NK-92 treated with Interleukin-12 subunit alpha and Interleukin-12 subunit beta, amount 100 ng/mL, for 24 hours (cell line): ENCODE measurements at regions not wholly inside any gene's neighbourhood (a gene's known extent, or its start where the extent isn't known, plus 50 kb on each side); places are given as distances from the start of the nearest gene placed in this dataset.

Experiments
- DNase-seq: peaks from one replicate; lab custom pipeline; 2025; lab: John Stamatoyannopoulos, UW

DNA sequence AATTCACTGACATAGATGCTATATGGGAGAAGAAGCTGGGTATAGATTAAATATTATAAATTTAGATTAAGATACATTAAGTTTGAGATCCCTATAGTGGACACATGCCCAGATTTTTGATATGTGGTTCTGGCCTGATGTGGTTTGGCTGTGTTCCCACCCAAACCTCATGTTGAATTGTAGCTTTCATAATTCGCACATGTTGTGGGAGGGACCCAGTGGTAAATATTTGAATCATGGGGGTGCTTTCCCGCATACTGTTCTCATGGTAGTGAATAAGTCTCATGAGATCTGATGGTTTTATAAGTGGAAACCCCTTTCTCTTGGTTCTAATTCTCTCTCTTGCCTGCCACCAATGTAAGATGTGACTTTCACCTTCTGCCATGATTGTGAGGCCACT, 189.4 kb upstream of the CD96 start:
- no peak for DNase-seq

DNA sequence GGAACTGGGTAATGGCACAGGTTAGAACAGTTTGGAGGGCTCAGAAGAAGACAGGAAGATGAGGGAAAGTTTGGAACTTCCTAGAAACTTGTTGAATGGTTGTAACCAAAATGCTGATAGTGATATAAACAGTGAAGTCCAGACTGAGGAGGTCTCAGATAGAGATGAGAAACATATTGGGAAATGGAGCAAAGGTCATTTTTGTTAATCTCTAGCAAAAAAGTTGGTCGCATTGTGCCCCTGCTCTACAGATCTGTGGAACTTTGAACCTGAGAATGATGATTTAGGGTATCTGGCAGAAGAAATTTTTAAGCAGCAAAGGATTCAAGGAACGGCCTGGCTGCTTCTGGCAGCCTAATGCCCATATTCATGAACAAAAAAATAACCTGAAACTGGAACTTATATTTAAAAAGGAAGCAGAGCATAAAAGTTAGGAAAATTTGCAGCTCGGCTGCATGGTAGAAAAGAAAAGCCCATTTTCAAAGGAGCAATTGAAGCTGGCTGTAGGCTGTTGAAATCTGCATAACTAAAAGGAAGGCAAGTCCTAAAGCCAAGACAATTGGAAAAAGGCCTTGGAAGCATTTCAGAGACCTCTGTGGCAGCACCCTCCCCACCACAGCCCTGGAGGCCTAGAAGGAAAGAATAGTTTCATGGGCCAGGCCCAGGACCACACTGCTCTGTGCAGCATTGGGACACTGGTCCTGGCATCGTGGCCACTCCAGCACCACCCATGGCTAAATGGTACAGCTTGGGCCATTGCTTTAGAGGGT, 182.6 kb upstream of the CD96 start:
- no peak for DNase-seq

DNA sequence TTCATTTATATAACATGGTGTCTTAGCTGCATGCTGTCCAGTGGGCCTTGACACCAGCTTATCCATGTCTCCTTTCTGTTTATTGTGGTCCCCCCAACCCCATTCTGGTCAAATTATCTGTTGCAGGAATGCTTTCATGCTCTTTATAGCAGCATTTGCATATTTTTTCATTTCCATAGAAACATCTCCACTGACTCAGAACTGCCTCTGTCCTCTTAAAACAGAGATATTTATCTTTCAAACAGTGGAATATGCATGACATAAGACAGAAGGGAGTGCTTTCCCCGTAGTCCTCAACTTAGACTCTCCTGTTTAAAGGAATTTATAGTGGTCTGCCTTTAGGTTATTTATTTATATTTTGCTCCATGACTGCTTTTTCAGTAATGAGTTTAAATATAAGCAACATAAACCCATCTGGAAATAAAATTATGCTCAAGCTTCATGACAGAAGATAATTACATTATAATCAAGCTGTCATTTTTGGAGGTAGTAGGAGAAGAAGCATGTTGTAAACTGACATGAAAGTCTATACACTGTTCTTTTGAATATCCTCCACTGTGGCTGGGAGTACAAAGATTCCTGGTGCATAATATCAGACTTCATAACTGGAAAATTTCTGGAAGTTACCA, 179.5 kb upstream of the CD96 start:
- DNase-seq = no peak

DNA sequence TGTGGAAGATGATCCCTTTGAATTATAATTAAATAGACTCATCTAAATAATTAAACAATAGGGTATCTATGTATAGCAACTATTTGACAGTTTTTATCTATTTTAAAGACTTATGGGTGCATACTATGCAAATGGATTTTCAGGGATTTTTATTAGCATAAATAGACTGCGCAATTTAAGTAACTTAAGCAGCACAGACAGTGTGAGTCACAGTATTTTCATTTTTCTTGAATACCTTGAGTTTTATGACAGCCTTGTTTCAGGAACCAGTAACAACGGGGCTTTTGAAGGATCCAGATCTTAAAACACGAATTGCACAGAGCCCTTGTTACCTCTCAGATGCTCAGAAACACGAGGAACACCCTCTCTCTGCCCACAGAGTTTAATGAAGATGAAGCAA, 175.5 kb upstream of the CD96 start:
- DNase-seq = no peak

DNA sequence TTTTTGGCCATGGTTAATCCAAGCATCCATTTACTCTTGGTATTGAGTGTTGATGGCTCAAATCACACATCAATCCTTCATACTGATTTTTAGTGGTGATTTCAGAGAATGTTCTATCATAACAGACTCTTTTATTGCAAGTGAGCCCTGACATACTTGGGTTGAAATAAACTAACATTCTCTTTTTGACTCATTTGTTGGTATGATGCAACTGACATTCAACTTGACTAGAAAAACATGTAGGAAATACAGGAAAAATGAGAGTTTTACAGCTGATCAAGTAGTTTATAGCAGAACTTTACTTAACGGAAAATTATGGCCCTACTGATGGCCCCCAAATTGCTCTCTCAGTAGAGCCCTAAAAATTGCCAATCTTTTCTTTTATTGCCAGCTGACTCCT, 173.9 kb upstream of the CD96 start:
- no peak for DNase-seq

DNA sequence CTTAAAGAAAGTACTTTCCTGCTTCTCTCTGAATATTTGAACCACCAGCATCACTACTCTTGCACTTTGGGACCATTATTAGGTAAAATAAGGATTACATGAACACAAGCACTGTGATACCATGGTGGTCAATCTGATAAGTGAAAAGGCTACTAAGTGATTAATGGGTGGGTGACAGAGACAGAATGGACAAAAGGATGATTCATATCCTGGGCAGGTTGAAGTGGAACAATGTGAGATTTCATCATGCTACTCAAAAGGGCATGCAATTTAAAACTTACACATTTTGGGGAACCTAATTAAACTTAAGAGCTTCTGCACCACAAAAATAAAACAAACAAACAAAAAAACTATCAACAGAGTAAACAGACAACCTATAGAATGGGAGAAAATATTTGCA, 172.0 kb upstream of the CD96 start:
- DNase-seq = no peak

DNA sequence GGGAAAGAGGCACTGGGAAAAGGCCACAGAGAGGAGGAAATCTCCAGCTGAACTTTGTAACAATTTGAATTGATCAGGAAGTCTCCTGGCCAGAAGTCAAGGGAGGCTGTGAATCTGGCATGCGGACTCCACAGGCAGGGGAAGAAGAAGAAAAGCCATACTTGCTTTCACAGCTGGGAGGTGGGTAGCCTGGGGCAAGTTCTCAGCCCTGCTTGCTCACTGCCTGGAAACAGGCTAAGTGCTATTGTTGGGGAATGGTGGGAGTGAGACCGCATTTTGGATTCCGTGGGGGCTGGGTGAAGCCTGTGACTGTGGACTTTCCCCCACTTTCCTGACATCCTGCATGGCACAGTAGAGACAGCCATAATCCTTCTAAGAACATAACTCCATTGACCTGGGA, 168.8 kb upstream of the CD96 start:
- no peak for DNase-seq

DNA sequence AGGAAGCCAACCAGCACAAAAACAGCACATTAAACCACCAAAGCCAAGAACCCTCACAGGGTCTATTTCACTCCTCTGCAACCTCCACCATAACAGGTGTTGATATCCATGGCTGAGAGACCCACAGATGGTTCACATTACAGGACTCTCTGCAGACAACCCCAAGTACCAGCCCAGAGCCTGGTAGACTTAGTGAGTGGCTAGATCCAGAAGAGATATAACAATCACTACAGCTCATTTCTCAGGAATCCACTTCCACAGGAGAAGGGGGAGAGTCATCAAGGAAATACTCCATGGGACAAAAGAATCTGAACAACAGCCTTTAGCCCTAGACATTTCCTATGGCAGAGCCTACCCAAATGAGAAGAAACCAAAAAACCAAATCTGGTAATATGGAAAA, 168.1 kb upstream of the CD96 start:
- no peak for DNase-seq

DNA sequence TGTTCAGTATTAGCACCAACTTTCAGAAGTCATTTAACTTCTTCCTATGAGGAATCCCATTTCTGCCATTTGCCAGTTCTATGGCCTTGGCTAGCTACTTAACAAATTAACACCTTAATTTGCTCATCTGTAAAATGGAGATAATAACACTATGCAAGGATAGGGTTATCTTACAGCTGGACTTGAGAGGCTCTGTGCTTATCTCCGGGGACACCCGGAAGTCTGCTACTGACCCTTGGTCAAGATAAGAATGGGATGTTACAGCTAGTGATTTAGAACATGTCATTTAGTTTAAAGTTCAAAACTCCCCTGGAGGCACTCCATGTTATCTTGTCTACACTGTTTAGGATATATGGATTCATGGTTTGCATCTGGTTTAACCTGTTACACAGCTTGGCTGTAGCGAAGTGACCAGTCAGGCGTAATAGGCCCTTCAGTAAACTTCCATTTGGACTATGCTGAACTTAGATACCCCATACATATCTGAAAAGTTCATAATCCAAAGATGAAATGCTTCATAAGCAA, 156.0 kb upstream of the CD96 start:
- DNase-seq = no peak

DNA sequence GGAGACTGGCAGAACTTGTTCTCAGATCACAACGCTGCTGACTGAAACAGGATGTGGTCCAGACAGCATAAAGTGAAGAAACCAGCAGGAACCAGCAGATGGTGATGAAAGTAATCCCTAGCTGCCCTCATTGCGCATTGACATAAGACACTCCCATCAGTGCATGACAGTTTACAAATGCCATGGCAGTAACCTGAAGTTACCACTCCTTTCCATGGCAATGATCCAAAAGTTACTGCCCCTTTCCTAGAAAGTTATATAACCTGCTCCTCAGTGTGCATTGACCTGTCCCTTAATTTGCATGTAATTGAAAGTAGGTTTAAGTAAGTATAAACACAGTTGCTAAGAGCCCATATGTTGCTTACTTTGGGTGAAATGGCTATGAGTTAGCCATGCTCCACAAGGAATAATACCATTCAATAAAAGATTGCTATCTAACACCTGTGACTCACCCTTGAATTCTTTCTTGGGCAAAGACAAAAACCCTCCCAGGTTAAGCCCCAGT, 149.1 kb upstream of the CD96 start:
- peak; percentile 33 for DNase-seq

DNA sequence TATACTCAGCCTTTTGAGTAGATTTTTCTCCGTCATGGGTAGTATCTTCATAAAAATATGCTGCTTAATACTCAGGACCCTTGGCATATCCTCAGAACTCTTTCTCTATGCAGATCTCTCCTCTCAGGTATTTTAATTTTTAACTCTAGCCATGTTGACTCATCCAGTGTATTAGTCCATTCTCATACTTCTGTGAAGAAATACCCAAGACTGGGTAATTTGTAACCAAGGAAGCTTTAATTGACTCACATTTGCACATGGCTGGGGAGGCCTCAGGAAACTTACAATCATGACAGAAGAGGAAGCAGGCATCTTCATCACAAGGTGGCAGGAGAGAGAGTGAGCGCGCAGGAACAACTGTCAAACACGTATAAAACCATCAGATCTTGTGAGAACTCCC, 129.3 kb upstream of the CD96 start:
- no peak for DNase-seq

DNA sequence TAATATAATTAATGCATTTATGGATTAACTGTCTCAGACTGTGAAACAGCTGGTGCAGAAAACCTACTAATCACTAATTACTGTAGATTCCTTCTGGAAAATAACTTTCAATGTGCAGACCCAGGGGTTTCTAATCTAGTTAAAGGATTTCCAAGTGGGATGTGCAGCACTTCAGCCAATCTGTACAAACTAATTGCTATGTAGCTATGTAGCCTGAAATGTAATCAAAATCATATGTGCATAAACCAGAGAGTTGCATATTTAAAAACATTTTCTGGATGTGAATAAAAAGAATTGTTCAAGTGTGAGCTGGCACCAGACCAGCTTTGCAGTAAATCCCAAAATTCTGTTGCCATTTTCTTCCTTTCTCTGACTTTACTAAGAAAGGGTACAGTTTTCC, 127.5 kb upstream of the CD96 start:
- DNase-seq = no peak

DNA sequence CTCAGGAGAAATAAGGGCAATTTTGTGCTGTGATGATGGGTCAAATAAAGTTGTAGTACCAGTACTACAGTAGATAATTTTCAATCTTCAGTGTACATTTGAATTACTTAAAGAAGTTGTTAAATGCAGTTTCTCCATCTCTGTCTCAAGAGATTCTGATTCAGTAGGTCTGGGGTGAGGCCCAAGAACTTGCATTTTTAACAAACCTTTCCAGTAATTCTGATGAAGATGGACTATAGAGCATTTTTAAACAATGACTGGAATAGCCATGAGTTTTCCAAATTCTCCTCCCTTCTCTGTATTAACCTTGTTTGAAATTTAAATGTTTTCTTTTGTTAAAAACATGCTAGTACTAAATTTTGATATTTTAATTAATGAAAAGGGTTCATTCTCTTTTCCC, 127.0 kb upstream of the CD96 start:
- no peak for DNase-seq

DNA sequence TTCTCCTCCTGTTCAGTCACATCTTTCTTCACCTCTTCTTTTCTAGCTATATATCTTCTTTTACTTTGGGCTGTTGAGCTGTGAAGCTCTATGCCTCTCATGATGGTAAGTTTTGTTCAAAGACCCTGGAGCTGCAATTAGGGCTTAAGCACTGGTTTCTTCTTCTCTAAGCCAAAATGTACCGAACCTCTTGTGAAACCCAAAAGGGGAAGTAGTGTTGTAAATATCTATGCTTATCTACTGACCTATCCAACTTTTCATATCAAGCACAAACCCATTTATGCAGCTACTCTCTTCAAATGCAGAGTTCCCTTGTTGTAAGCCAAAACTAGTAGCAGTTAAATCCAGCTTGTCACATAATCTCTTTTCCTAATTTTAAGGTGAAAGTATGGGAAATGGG, 123.6 kb upstream of the CD96 start:
- no peak for DNase-seq

DNA sequence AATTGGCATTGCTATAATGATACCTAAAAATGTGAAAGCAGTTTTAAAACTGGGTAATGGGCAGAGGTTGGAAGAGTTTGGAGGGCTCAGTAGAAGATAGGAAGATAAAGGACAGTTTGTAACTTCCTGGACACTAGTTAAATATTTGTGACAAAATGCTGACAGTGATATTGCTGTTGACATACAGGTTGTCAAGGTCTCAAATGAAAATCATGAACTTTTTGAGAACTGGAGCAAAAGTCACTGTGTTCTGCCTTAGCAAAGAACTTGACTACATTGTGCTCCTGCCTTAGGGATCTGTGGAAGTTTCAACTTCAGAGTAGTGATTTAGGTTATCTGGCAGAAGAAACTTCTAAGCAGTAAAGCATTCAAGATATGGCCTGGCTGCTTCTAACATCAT, 113.7 kb upstream of the CD96 start:
- no peak for DNase-seq

DNA sequence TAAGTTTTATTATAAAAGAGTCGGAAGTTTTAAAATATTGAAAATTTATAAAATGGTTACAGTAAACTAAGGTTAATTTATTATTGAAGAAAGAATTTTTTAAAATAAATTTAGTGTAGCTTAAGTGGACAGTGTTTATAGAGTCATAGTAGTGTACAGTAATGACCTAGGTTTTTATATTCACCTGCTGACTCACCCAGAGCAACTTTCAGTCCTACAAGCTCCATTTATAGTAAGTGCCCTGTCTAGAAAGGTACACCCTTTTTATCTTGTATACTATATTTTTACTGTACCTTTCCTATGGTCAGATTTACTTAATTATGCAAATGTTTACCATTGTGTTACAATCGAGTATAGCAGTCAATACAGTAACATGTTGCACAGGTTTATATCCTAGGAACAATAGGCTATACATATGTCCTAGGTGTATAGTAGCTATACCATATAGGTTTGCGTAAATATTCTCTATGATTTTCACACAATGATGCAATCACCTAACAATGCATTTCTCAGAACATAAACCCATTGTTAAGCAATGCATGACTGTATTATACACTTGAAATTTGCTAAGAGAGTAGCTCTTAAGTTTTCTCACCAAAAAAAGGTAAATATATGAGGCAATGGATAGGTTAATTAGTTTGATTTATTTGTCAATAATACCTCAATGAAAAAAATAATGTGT, 106.9 kb upstream of the CD96 start:
- DNase-seq = no peak

DNA sequence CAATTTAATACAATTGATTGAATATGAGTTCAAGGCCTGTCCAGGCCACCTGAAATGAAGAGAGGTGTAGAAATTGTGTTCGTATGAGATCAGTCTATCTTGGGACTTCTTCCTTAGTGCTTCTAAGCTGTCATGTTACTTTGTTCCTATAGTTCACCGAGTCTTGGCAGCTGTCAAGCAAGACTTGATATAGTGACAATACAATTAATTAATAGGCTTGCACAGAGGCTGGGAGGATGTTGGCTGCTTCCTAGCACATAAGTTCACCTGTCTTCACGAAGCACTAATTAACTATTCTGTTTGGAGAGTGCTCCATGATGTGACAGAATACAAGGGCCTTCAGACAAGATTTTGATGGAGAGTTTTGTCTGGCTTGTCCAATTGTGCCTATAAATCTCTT, 103.7 kb upstream of the CD96 start:
- no peak for DNase-seq

DNA sequence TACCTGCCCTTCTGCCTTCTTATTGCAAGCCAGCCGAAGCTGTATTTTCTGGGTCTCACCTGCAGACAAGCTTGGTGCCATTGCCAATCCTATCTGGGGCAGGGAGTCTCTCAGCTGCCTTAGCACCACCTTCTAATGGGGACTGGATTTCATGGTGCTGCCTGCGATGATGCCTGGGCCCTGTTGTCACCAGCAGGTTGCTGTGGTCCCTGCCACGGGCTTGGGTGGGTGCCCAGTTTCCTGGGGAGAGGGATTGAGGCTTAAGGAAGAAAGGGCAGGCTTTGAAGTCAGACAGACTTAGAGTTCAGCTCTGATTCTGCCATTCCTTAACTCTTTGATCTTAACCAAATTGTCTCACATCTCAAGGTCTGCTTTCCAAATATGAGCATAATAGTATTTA, 87.4 kb upstream of the CD96 start:
- no peak for DNase-seq

DNA sequence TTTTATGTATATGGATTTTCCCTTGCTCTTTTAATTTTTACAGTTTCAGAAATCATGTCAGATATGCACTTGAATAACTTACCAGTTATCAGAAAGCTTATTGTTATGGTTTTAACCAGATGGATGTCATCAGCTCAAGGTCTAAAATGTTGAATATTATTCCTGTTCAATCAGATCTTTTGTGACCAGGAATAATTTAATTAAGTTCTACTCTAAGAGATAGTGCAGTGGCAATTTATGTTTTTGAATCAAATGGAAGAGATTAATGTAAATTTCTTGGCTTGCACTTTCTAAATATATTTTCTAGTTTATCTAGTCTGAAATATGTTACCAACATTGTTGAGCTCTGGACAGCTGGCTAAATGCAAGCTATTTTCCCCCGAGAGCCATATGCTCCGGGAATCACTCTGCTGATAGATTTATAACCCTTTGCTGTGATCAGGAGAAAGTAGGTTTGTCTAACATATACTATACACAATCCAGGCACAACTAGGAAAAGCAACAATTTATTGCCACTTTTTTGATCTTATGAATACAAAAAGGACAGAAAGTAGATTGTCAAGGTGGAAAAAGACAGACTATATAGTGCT, 76.8 kb upstream of the CD96 start:
- DNase-seq = no peak

DNA sequence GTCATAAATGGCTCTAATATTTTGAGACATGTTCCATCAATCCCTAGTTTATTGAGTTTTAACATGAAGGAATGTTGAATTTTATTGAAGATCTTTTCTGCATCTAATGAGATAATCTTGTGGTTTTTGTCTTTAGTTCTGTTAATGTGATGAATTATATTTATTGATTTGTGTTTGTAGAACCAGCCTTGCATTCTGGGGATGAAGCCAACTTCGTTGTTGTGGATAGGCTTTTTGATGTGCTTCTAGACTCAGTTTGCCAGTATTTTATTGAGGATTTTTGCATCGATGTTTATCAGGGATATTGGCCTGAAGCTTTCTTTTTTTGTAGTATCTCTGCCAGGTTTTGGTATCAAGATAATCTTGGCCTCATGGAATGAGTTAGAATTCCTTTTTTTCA, 72.0 kb upstream of the CD96 start:
- no peak for DNase-seq

DNA sequence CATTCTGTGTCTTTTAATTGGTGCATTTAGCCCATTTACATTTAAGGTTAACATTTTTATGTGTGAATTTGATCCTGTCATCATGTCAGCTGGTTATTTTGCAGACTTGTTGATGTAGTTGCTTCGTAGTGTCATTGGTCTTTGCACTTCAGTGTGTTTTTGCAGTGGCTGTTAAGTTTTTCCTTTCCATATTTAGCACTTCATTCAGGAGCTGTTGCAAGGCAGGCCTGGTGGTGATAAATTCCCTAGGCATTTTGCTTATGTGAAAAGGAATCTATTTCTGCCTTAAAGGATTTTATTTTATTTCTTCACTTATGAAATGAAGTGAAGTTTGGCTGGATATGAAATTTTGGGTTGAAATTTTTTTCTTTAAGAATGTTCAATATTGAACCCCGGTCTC, 70.2 kb upstream of the CD96 start:
- no peak for DNase-seq

DNA sequence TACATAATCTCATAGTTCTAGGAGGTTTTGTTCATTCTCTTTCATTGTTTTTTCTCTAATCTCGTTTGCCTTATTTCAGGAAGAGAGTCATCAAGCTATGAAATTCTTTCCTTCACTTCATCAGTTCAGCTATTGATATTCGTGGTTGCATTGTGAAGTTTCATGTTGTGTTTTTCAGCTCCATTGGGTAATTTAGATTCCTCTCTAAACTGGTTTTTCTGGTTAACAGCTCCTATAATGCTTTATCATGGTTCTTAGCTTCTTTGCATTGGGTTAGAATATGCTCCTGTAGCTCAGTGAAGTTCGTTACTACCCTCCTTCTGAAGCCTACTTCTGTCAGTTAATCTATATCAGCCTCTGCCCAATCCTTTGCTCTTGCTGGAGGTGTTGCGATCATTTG, 69.4 kb upstream of the CD96 start:
- DNase-seq = no peak

DNA sequence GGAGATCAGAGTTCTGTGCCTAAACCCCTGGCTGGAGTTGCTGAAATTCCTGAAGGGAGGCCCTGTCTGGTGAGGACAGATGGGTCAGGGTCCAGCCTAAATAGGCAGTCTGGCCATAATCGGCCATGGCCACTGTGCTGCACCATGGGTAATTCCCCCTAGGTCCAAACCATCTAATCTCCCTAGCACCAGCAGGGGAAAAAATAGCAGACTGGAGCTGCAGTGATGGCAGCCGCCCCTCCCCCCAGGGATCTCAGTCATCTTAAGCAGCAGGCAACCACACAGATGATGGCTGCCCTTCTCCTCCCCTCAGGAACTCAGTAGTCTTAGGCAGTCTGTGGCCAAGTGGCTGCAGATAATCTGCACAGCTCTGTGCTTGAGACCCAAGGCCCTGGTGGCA, 68.4 kb upstream of the CD96 start:
- DNase-seq = no peak
